HCT116 (cell line): ENCODE measurements at regions not wholly inside any gene's neighbourhood (a gene's known extent, or its start where the extent isn't known, plus 50 kb on each side); places are given as distances from the start of the nearest gene placed in this dataset.

Experiments
- CTCF ChIP-seq, 3 experiments: fragments of 200-600 bp in 1 of 3; sonication (generic) in 1 of 3; IDR thresholded peaks in 2 of 3; conservative IDR thresholded peaks in 1 of 3; 2 replicates each; pipeline ENCODE4 v1.5.1; 2012 to 2017; ENCODE audit warnings: low read depth in 2 of 3, low read length in 2 of 3, antibody characterized with exemption in 1 of 3, borderline replicate concordance in 1 of 3, control low read depth in 1 of 3, mild to moderate bottlenecking in 1 of 3, mixed read lengths in 1 of 3, mixed run types in 1 of 3, moderate library complexity in 1 of 3; ENCODE audit not compliant: insufficient read depth in 1 of 3
- EZH2 ChIP-seq: fragments of 200-600 bp; sonication (generic); IDR thresholded peaks from 2 replicates; pipeline ENCODE4 v1.6.1; 2017; ENCODE audit warnings: antibody characterized with exemption, mixed run types
- FOSL1 ChIP-seq: IDR thresholded peaks from 2 replicates; pipeline ENCODE4 v1.6.1; 2012; ENCODE audit warnings: low read depth
- POLR2A ChIP-seq: IDR thresholded peaks from 2 replicates; pipeline ENCODE4 v1.7.0; 2011; ENCODE audit warnings: borderline replicate concordance; ENCODE audit not compliant: insufficient read depth, insufficient read length; ENCODE audit errors: extremely low read depth
- RAD21 ChIP-seq: IDR thresholded peaks from 2 replicates; pipeline ENCODE4 v1.6.1; 2012; ENCODE audit warnings: low read depth, mild to moderate bottlenecking
- SIN3A ChIP-seq: IDR thresholded peaks from 2 replicates; pipeline ENCODE4 v1.6.1; 2012; ENCODE audit warnings: low read depth
- SRF ChIP-seq: IDR thresholded peaks from 2 replicates; pipeline ENCODE4 v1.6.1; 2012; ENCODE audit warnings: low read depth
- YY1 ChIP-seq: IDR thresholded peaks from 2 replicates; pipeline ENCODE4 v1.6.1; 2011; ENCODE audit warnings: low read length, low read depth, moderate library complexity, mild to moderate bottlenecking; ENCODE audit not compliant: insufficient replicate concordance; ENCODE audit errors: extremely low read depth
- ZBTB33 ChIP-seq: IDR thresholded peaks from 2 replicates; pipeline ENCODE4 v1.6.1; 2011; ENCODE audit warnings: mild to moderate bottlenecking, low read length, moderate library complexity; ENCODE audit not compliant: insufficient replicate concordance; ENCODE audit errors: extremely low read depth
- ZNF274 ChIP-seq: fragments of 200-500 bp; sonication (Bioruptor generic); IDR thresholded peaks from 2 replicates; pipeline ENCODE4 v1.6.1; 2014; ENCODE audit warnings: mild to moderate bottlenecking, low read depth, low read length, inconsistent platforms

GRCh38 chr4:127578967-127579366 is 53.8 kb upstream of the INTU start:
- TF ChIP-seq CTCF (IDR thresholded peaks at IDR 0.05 in 2 of 3, conservative IDR thresholded peaks at IDR 0.05 in 1 of 3; ENCODE audit: borderline replicate concordance in 1 of 3, insufficient read depth in 1 of 3, low read depth in 2 of 3, low read length in 2 of 3) = no peak
- no peak for TF ChIP-seq ZBTB33
- no peak for TF ChIP-seq EZH2
- TF ChIP-seq YY1 = no peak
- no peak for TF ChIP-seq SIN3A
- TF ChIP-seq POLR2A = no peak
- TF ChIP-seq SRF = no peak
- no peak for TF ChIP-seq FOSL1
- TF ChIP-seq RAD21 = no peak
- TF ChIP-seq ZNF274 = no peak
